NOMO-1 (cell line): ENCODE measurements at regions not wholly inside any gene's neighbourhood (a gene's known extent, or its start where the extent isn't known, plus 50 kb on each side); places are given as distances from the start of the nearest gene placed in this dataset.

Source experiments
- DNase-seq, 2 experiments: peaks; one replicate each; lab custom pipeline; 2025; ENCODE audit not compliant: unreplicated experiment in 2 of 2; lab: John Stamatoyannopoulos, UW

DNA sequence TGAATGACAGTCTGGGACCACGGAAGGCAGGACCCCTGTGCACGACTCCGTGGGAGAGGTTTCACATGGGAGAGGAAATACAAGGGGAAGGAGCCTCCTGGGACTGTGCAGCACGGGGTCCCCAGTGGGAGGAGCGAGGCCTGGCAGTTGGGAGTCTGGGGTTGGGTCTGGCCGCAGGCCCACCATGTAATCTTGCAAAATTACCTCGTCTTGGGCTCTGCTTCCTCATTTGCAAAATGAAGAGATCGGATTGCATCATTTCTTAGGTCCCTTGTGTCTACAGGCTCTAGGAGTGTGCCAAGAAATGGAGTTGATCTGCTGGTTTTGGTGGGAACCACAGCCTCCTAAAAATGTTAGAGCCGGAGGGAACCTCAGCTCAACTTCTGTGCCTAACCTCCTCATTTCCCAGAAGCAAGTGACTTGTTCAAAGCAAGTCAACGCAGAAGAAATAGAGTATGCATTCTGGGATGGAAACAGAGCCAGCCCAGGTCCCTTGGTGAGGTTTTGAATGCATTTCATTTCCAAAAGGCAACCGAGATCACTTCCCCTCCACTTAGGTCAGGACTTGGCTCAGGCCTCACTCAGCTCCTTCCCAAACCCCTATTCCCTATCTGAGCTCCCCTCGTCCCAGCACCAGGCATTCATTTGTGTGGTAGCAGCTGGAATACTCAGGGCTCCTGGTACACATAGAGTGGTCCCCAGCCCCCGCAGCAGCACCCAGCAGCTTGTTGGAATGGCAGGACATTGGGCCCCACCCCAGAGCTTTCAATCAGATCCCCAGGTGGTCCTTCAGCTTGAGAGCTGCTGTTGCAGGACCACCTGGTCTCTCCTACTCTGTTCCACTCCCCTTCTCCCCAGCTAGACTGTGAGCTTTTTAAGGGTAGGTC lies 267.7 kb downstream of the XXYLT1 start:
- DNase-seq: peak; percentile 99

DNA sequence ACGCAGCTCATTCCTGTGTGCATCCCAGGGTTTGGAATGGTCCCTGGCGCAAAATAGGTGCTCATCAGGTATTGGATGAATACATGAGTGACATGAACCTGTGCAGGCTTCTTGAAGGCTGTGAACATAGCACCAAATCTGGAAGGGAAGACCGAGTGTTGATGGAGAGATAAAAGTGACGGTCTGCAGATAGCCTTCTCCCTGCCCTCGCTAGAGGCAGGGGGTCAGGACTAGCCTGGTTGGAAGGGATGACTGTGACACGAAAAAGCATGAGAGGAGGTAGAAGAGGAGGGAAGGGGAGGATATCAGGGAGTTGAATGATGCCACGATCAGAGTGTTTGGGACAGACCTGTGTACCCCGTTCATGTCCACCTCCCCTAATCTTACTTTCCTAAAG lies 267.1 kb downstream of the XXYLT1 start:
- DNase-seq: no peak

DNA sequence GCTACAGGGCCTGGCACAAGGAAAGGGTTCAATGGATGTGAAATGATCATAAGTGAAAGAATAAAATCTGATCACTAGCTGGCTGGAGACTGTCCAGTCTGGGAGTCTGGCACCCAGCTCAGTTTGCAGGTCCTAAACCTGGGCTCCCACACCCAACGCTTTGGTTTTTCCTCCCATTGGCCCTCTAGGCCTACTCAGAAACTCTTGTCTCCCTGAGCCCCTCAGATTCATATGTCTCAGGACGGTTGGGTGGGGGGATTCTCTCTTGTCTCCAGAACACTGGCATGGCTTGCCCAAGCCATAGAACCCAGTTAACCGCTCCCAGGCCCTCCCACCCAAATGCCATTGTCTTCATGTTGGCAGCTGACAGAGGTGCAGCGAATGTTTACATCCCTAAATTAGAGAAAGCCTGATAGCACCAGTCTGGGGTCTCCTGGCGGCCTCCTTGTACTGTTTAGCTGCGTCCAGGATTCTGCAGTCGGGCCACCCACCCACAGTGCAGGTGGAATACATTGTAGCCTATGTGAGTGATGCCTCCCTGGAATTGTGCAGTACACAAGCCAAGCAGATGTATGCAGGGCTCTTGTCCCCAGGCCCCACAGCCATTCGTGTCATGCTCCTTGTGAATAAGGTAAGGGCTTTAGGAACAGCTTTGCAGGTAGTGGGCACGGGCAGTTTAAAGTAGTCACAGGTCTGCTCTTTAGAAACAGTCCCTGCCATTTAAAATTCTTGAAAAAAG lies 266.3 kb downstream of the XXYLT1 start:
- no peak for DNase-seq

DNA sequence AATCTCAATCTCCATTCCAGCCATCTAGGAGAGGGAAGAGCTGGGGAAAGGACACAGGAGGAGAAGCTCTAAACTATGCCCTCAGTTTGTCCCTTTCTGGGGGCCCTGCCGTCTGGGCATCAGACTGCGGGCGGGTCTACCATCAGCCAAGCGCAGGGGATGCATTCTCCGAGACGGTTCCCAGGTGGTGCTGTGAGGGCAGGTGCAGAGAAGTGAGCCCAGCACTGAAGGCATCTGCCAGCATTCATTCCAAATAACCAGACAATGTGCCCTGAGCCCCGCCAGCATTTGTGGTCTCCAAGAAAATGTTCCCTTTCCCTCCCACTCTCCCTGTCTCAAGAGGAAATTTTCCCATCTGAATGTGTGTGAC lies 265.7 kb downstream of the XXYLT1 start:
- DNase-seq: no peak

DNA sequence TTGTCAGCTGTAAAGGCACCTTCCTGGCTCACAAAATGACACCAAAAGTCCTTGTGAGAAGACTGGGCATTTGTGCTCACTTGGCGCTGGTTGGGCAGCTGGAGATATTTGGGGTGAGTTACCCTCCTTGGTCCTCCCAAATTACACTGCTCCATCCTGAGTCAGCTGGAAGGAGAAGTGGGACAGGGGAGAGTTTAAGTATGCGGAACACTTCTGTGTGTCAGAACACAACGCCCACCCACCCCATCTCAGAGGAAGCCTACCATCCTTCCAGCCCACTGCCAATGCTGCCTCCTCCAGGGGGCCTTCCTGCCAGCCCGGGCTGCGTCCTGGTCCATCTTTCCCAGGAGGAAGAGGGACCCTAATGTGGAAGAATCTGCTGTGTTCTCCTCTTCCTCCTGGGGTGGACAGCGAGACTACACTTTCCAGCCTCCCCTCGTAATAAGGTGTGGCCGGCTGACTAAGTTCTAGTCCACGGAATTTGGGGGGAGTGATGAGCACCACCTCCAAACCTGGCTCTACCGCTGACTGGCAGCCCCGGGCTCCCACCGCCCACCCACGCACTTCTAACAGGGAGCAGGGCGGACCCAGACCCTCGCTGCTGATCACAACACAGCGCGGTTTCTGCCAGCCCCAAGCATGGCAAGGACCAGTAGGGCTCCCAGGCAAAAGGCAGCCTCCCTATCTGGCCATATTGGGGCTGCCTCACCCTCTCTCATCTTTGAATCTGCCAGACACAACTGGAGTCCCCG lies 265.0 kb downstream of the XXYLT1 start:
- DNase-seq: no peak

DNA sequence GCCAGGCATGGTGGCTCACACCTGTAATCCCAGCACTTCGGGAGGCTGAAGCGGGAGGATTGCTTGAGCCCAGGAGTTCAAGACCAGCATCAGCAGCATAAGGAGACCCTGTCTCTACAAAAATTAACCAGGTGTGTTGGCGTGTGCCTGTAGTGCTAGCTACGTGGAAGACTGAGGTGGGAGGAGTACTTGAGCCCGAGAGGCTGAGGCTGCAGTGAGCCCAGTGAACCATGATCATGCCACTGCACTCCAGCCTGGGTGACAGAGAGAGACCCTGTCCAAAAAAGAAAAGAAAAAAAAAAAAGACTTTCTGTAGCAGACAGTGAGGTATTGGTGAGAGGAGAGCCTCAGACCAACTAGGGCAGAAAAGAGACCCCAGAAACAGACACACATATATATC lies 263.8 kb downstream of the XXYLT1 start:
- DNase-seq: no peak

DNA sequence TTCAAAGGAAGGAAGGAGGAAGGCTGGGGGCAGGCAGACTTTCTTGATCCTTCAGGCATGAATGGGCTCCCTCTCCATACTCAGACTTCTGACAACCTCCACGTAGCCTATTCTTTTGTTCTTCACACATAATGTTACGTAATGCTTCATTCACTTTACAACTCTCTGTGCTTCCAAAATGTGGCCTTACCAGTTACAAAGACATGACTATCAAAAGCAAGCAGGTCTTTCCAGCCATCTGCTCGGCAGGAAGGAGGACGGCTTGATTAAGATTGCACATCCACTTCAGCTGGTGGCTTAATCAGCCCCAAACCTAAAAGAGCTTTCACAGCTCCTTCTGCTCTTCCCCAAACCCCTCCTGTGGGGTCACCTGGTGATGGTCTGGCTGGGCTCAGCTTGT lies 263.2 kb downstream of the XXYLT1 start:
- peak in 1 of 2 experiments; percentile 71 for DNase-seq

DNA sequence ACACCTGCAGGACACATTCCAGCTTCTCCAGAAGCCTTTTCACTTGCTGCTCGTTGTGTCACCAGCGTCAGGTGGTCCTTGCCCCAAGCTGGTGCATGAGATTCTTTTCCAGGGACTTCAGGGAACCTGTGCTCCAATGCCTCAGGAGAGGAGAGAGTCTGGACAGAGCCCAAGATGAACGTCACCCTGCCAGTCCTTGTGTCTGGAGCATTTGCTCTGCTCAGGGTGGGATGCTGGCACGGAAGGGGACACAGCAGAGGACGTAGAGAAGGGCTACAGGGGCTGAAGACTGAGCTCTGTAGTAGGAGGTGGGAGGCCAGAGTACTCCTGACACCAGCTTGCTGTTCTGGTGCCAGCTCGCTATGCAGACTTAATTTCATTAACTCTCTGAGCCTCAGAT lies 262.1 kb downstream of the XXYLT1 start:
- no peak for DNase-seq

DNA sequence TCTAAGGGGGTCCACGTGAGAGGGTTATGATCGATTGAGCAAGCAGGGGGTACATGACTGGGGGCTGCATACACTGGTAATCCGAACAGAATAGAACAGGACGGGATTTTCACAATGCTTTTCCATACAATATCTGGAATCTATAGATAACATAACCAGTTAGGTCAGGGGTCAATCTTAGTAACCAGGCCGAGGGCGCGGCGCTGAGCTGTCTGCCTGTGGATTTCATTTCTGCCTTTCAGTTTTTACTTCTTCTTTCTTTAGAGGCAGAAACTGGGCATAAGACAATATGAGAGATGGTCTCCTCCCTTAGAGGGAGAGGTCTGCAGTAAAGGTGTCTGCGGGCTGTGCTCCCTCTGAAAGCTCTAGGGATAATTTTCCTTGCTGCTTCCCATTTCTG lies 261.3 kb downstream of the XXYLT1 start:
- DNase-seq: peak; percentile 40 to 76

DNA sequence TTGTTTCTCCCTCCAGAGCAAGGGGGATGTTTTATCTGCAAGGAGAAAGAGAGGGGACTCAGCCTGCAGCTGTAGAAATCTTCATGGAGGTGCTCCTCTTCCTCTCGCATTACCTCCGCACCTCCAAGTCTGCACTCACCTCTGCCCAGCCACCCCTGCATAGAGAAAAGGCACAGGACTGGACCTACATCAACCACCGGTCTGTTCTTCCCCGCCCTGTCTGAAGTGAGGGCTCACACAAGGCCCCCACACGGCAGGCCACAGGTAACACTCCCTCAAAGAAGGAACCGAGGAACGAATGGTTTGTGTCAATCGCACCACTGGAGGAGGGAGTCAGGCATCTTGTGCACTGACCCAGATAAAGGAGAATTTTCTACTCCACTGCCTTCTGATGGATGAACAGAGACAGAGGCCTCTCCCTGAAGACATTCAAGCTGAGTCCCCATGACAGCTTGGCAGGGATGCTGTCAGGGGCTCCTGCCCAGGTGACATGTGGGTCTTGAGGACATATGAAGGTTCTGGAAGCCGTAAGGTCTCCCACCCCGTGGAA lies 260.3 kb downstream of the XXYLT1 start:
- DNase-seq: no peak

DNA sequence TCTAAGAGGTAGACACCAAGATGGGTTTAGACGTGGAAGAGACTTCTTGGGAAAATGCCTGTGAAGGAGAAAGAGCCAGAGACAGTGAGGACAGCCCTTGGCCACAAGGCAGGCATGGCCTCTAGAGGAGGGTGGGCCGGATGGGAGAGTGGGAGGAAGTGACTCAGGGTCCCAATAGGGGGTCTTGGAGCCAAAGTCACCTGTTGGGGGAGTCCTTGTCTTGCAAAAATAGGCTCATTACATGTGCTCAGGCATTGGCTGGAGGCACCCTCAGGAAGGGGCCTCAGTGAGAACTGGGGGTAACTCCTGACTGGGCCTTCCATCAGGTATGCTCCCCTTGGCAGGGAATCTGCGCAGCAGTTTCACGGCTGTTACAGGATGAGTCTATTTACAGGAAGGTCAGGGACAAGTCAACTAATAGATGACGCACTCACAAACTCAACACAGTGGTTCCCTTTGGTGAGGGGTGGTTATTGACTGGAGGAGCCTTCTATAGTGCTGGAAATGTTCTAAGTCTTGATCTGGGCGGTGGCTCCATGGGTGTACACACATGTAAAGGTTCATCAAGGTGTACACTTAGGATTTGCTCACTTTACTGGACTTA lies 259.6 kb downstream of the XXYLT1 start:
- DNase-seq: no peak

DNA sequence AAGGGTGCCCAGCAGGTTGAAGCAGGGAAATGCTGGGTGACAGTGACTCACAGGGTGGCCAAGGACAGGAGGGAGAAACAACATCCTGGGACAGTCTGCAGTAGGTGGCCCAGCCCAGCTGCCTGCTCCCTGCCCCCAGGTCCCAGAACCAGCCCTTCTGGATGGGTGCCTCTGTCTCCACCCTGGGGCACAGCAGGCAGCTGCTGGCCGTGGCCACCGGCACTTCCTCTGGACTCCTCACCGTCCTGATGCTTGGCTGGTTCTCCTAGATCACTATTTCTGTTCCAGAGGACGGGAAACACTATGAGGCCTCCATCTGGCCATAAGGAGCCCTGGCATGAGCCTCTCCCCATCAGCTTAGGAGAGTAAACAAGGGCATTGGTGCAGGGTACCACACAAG lies 258.9 kb downstream of the XXYLT1 start:
- no peak for DNase-seq

DNA sequence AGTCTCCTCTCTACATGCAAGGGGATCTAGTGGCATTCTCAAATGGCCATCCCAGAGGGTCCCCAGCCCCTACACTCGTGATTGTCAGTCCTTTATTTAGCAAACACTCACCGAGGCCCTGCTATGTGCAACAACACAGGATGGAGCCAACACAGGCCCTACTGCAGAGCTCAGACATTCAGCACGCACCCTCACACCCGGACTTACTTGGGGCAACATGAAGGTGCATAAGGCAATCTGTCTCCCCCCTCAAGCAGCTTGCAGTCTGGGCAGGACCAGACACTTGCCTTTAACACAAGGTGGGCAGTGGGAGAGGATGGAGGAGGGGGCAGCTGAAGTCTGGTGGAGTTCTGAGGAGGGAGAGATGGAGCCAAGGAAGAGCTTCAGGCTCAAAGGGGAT lies 258.4 kb downstream of the XXYLT1 start:
- no peak for DNase-seq

DNA sequence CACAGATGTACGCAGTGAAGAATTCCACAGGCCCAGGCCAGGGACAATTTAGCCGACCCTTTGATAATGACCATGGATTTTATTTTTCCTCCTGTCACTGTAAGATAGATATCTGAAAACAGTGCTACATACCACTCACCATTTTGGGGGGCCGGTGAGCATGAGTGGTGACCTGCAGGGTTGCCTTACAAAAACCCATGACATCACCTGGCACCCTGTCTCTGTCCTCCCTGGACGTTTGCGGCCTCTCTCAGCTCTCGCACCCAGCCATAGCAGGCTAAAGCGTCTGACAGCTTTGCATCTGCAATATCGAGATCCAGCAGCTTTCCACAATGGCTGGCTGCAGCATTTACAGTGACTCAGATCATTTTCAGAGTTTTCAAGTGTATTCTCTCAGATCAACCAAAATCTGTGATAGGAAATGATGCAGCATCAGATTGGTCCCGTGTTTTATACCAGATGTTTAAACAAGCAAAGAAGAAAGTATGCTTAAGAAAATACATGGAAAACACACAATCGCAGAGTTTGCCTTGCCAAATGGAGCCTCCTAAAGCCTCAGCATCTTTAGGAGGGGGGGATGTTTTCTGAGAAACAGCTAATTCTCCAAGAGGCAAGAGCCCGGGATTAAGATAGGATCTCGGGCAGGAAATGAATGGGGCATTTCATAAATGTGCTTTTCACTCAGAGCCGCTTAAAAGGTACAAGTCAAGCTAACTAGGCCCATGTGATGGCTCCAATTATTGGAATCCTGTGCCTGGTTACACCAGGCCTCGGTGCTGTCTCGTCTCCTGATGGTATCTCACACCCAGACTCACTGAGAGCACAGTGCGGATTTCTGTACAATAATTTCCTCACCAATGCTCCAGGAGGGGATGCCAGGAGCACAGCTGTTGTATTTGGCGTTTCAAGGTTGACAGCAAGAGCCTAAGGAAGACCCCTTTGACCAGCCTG lies 257.3 kb downstream of the XXYLT1 start:
- DNase-seq: no peak

DNA sequence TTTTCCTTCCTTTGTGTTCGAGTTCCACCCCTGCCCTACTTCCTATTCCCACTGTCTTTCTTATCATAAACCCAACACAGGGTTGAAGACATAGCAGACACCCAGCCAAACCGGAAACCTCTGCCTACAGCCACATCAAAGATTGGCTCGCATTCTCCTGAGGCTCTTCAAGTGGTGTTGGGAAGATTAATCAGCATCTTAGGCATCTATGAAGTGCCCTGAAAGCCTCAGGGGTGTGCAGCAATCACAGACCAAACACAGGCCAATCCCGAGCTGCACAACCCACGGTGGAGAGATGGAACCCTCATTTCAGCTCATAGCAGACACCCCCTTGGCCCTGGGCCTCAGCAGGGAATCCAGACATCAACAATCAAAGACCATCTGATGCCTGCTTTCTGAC lies 255.9 kb downstream of the XXYLT1 start:
- no peak for DNase-seq

DNA sequence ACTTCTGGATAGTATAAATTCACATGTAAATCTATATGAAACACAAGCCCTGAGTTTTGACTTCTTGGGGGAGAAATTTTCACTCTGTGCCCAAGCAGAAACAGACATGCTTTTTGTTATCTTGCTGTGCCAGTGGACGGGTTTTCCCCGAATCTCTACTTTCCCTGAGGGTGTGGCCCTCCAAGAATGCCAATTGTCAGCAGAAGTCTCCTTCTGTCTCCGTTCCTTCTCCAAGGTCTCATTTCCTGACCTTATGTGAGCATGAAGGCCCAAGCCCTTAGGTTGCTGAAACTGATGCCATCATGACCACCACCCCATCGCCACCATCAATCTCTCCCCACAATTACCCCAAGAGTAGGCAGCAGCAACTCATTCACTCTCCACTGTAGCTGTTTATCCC lies 253.8 kb downstream of the XXYLT1 start:
- no peak for DNase-seq
